B cell (primary cell): ENCODE measurements at regions not wholly inside any gene's neighbourhood (a gene's known extent, or its start where the extent isn't known, plus 50 kb on each side); places are given as distances from the start of the nearest gene placed in this dataset.

Experiments used
- EZH2 ChIP-seq: IDR thresholded peaks from 2 replicates; pipeline ENCODE4 v1.6.1; 2012; ENCODE audit warnings: borderline replicate concordance, low read depth, mild to moderate bottlenecking, moderate library complexity, low read length; ENCODE audit not compliant: insufficient read depth, poor library complexity, severe bottlenecking
- TF ChIP-seq, protein P1 (sequence below): fragments of 200-600 bp; IDR thresholded peaks from one replicate; pipeline ENCODE4 v1.8.0; 2022; ENCODE audit warnings: antibody characterized with exemption, mild to moderate bottlenecking

DNA sequence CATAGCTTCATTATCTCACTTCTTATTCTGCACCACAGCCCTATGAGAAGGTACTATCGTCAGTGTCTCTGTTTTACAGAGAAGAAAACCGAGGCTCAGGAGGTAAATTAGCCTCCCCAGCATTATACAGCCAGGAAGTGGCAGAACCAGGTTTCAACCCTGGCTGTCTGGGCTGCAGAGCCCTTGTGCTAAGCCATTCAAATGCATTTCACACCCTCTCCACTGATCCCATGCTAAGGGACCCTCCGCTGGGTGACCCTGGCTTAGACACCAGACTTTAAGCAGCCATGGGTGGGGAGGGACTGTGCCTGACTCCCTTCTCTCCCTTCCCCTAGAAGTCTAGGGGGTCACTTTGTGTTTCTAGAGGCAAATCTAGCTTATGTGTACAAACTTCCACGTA is 87.5 kb downstream of the RRAGC start:
- TF ChIP-seq, protein P1, sequence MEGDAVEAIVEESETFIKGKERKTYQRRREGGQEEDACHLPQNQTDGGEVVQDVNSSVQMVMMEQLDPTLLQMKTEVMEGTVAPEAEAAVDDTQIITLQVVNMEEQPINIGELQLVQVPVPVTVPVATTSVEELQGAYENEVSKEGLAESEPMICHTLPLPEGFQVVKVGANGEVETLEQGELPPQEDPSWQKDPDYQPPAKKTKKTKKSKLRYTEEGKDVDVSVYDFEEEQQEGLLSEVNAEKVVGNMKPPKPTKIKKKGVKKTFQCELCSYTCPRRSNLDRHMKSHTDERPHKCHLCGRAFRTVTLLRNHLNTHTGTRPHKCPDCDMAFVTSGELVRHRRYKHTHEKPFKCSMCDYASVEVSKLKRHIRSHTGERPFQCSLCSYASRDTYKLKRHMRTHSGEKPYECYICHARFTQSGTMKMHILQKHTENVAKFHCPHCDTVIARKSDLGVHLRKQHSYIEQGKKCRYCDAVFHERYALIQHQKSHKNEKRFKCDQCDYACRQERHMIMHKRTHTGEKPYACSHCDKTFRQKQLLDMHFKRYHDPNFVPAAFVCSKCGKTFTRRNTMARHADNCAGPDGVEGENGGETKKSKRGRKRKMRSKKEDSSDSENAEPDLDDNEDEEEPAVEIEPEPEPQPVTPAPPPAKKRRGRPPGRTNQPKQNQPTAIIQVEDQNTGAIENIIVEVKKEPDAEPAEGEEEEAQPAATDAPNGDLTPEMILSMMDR: no peak
- TF ChIP-seq EZH2: no peak
